Heart right ventricle (tissue), 16 donors: ENCODE measurements at regions not wholly inside any gene's neighbourhood (a gene's known extent, or its start where the extent isn't known, plus 50 kb on each side); places are given as distances from the start of the nearest gene placed in this dataset.

Experiments used
- ATAC-seq, 8 donors: fragments of 200-7000 bp; cut with Tn5 transposase; one replicate each; pipeline ENCODE4 v1.9.1; 2020; ENCODE audit warnings: mild to moderate bottlenecking in 8 of 8, moderate library complexity in 8 of 8, moderate number of reproducible peaks in 1 of 8
- DNase-seq, 2 donors: peaks; one replicate each; pipeline ENCODE4 v3.0.0-alpha.2; 2020
- H3K27ac ChIP-seq, 10 donors: fragments of 200-600 bp; sonication (generic) in 2 of 10; one replicate each; pipeline versions ENCODE4 v1.5.0 to v1.8.0; 2020 to 2022; ENCODE audit warnings: mild to moderate bottlenecking in 3 of 10
- H3K27me3 ChIP-seq, 7 donors: fragments of 200-600 bp; one replicate each; pipeline ENCODE4 v1.8.0; 2021 to 2022; ENCODE audit warnings: mild to moderate bottlenecking in 2 of 7
- H3K36me3 ChIP-seq, 9 donors: fragments of 200-600 bp; sonication (generic) in 1 of 9; one replicate each; pipeline versions ENCODE4 v1.5.0 to v1.8.0; 2020 to 2022; ENCODE audit warnings: mild to moderate bottlenecking in 2 of 9
- H3K4me1 ChIP-seq, 9 donors: fragments of 200-600 bp; sonication (generic) in 1 of 9; one replicate each; pipeline versions ENCODE4 v1.5.0 to v1.8.0; 2020 to 2022; ENCODE audit warnings: mild to moderate bottlenecking in 4 of 9
- H3K4me3 ChIP-seq, 10 donors: fragments of 200-600 bp; sonication (generic) in 2 of 10; one replicate each; pipeline versions ENCODE4 v1.5.0 to v1.8.0; 2020 to 2022; ENCODE audit warnings: mild to moderate bottlenecking in 7 of 10, moderate library complexity in 2 of 10
- H3K9me3 ChIP-seq, 11 donors: fragments of 200-600 bp in 10 of 11; sonication (generic) in 2 of 11; one replicate each; pipeline versions ENCODE4 v1.5.0 to v1.8.0; 2013 to 2022; ENCODE audit warnings: mild to moderate bottlenecking in 2 of 11, control low read depth in 1 of 11, moderate library complexity in 1 of 11
- WGBS, 2 donors: extraction: QIAGEN DNeasy Blood & Tissue Kit; methylation state at CpG; one replicate each; pipeline ENCODE4 v1.1.7; 2013; ENCODE audit warnings: inconsistent platforms in 1 of 2; 5-methylcytosine and 5-hydroxymethylcytosine counted together
- intact Hi-C, 10 donors: fragments of 100-400 bp; cut with DNase I; formaldehyde crosslinking; loops; one replicate each; pipeline versions ENCODE4 v1.11.1 to v1.14.2; 2022
- TF ChIP-seq, protein P1 (sequence below), 9 donors: fragments of 200-600 bp; sonication (generic) in 2 of 9; IDR thresholded peaks; one replicate each; pipeline versions ENCODE4 v1.5.0 to v1.8.0; 2021 to 2022; ENCODE audit warnings: antibody characterized with exemption in 9 of 9, mild to moderate bottlenecking in 5 of 9, moderate library complexity in 1 of 9
- donor health status: Arrhythmogenic right ventricular cardiomyopathy.
- donor health status: ischemic (EF 13 %, LVEDD 7.1; RV severe dilation, severe dysfunction).
- donor health status: healthy with polysubstance abuse.
- donor health status: DM: no; HTN: yes; CAD: no.
- donor health status: DM: no; HTN: no; CAD: no.
- donor health status: ischemic (EF 25% LVEDD 6.9; RV normal size, moderate dysfunction).
- donor health status: ischemic (EF 25% LVEDD 5.7; RV mildly dilated, moderate dysfunction).
- donor health status: healthy.
- donor health status: DM: yes; HTN: yes; CAD: no.
- donor health status: Ischemic cardiomyopathy.
- donor health status: ischemic (EF 35%, LVEDD 5.7; RV mildly dilated, moderate dysfunction).
- donor health status: nonischemic (EF 11% LVEDD 7.7; RV severe dilation, severe dysfunction).
- donor health status: DM: yes; HTN: yes; CAD: no.
- donor health status: PGD.
- donor health status: ischemic (EF 29% LVEDD 5.4; RV normal size, mild dysfunction).
- donor health status: nonischemic (EF 23%, LVEDD 6.1; RV moderate dilation, normal function).

DNA sequence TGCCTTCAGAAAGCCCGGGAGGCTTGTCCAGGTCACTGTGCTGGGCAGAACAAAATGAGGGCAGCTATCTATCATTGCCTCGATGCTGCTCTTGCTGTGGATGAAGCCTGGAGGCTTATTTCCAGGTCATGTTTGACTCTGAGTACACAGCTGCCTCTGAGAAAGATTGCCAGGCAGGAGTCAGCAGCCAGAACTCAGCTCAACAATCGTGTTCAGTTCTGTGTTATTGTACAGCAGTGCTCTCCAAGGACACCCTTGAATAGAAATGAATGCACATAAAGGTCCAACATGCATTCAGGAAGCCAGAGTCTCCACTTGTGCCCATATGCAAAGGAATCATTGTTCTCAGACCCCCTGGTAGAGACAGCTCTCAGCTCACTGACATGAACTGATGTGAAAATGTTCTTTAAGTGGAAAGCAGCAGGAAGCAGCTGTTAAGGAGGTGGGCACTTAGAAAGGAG lies 61.7 kb upstream of the ZFR start:
- DNase-seq (peak; percentile 20 to 23), ATAC-seq (peak in 7 of 8 donors; percentile 37 to 78 (median 62))
- TF ChIP-seq, protein P1, sequence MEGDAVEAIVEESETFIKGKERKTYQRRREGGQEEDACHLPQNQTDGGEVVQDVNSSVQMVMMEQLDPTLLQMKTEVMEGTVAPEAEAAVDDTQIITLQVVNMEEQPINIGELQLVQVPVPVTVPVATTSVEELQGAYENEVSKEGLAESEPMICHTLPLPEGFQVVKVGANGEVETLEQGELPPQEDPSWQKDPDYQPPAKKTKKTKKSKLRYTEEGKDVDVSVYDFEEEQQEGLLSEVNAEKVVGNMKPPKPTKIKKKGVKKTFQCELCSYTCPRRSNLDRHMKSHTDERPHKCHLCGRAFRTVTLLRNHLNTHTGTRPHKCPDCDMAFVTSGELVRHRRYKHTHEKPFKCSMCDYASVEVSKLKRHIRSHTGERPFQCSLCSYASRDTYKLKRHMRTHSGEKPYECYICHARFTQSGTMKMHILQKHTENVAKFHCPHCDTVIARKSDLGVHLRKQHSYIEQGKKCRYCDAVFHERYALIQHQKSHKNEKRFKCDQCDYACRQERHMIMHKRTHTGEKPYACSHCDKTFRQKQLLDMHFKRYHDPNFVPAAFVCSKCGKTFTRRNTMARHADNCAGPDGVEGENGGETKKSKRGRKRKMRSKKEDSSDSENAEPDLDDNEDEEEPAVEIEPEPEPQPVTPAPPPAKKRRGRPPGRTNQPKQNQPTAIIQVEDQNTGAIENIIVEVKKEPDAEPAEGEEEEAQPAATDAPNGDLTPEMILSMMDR (IDR thresholded peaks at IDR 0.05): no peak
- peaks cover 0 to 54% (median 32%) of the 10 kb centered on the region in 9 donors for H3K4me1 ChIP-seq
- peak overlapping the region in 2 of 10 donors; percentile 2 to 37 for H3K27ac ChIP-seq
- 13 to 14% methylated on average over 3 of the region's 3 CpGs for WGBS, 2 donors
- no peaks in the 10 kb centered on the region for H3K36me3 ChIP-seq
- no peak overlapping the region for H3K4me3 ChIP-seq
- H3K9me3 ChIP-seq: no peaks in the 10 kb centered on the region
- H3K27me3 ChIP-seq: peaks cover 0 to 13% (median under 1%) of the 10 kb centered on the region in 7 donors
- intact Hi-C loops: loop anchor here in 2 of 10 donors (5.0 kb wide), 1 partner anchor 81 kb away; the partner anchor contains the start of gene SUB1 (in 2 of the 2)

GRCh38 chr5:32505756-32506155 lies 61.2 kb upstream of the ZFR start:
- ATAC-seq (peak in 4 of 8 donors; percentile 19 to 35 (median 32)), DNase-seq (no peak)
- intact Hi-C loops: loop anchor here in 2 of 10 donors (5.0 kb wide), 1 partner anchor 82 kb away; the partner anchor contains the start of gene SUB1 (in 2 of the 2)
- TF ChIP-seq, protein P1 (IDR thresholded peaks at IDR 0.05): no peak
- H3K36me3 ChIP-seq: no peaks in the 10 kb centered on the region
- H3K27ac ChIP-seq: peak overlapping the region in 5 of 10 donors; percentile 2 to 37 (median 35)
- WGBS, 2 donors: 42 to 53% methylated on average over 2 of the region's 2 CpGs
- peaks cover 0 to 54% (median 32%) of the 10 kb centered on the region in 9 donors for H3K4me1 ChIP-seq
- no peak overlapping the region for H3K4me3 ChIP-seq
- no peaks in the 10 kb centered on the region for H3K9me3 ChIP-seq
- H3K27me3 ChIP-seq: peaks cover 0 to 13% (median 5%) of the 10 kb centered on the region in 7 donors

- Histone ChIP-seq H3K4me1 (peaks cover 0 to 54% (median 32%) of the 10 kb centered on the region in 9 donors), H3K36me3 (no peaks in the 10 kb centered on the region), H3K4me3 (no peak overlapping the region), H3K27me3 (peaks cover 0 to 18% (median 7%) of the 10 kb centered on the region in 7 donors), H3K9me3 (no peaks in the 10 kb centered on the region), H3K27ac (peak overlapping the region in 6 of 10 donors; percentile 2 to 37 (median 36))
- TF ChIP-seq, protein P1 (IDR thresholded peaks at IDR 0.05): no peak
- DNase-seq (peak; percentile 53 to 70), ATAC-seq (peak; percentile 71 to 94 (median 90))
- 10% methylated on average over 8 of the region's 8 CpGs for WGBS, 2 donors
- intact Hi-C loops: loop anchor here in 2 of 10 donors (5.0 kb wide), 1 partner anchor 82 kb away; the partner anchor contains the start of gene SUB1 (in 2 of the 2)
Observed at GRCh38 chr5:32504989-32505596, 60.6 kb upstream of the ZFR start.

GRCh38 chr5:32504329-32504988 lies 59.9 kb upstream of the ZFR start:
- DNase-seq (no peak), ATAC-seq (no peak)
- Histone ChIP-seq H3K27ac (peak overlapping the region in 3 of 10 donors; percentile 26 to 36 (median 36)), H3K4me3 (no peak overlapping the region), H3K27me3 (peaks cover 0 to 21% (median 7%) of the 10 kb centered on the region in 7 donors), H3K9me3 (no peaks in the 10 kb centered on the region), H3K36me3 (no peaks in the 10 kb centered on the region), H3K4me1 (peaks cover 0 to 50% (median 32%) of the 10 kb centered on the region in 9 donors)
- 38 to 52% methylated on average over 8 of the region's 8 CpGs for WGBS, 2 donors
- TF ChIP-seq, protein P1 (IDR thresholded peaks at IDR 0.05): no peak
- intact Hi-C loops: no loop called here
